Keratinocyte (primary cell): ENCODE measurements at regions not wholly inside any gene's neighbourhood (a gene's known extent, or its start where the extent isn't known, plus 50 kb on each side); places are given as distances from the start of the nearest gene placed in this dataset.

Experiments used
- DNase-seq: peaks from one replicate; pipeline ENCODE4 v3.0.0-alpha.2; 2011; ENCODE audit warnings: low read depth, missing footprints, low spot score
- FAIRE-seq: peaks from 2 replicates; lab custom pipeline; 2011; peaks lifted over from hg19 to GRCh38; lab: Jason Lieb, UNC
- H2AFZ ChIP-seq: 2 replicates; pipeline ENCODE4 v1.6.0; 2012; ENCODE audit warnings: low read length, control low read depth, inconsistent platforms; ENCODE audit not compliant: control insufficient read depth
- H3K27ac ChIP-seq: 2 replicates; pipeline ENCODE4 v1.5.1; 2011; ENCODE audit warnings: low read length; ENCODE audit not compliant: control insufficient read depth, insufficient read depth
- H3K27me3 ChIP-seq: 3 replicates; pipeline ENCODE4 v1.6.0; 2011; ENCODE audit warnings: low read length; ENCODE audit not compliant: control insufficient read depth, insufficient read depth; ENCODE audit errors: extremely low read depth
- H3K36me3 ChIP-seq, 2 experiments: 2 replicates in 1 of 2; 3 replicates in 1 of 2; pipeline ENCODE4 v1.5.1; 2011; ENCODE audit warnings: low read length in 2 of 2, mild to moderate bottlenecking in 1 of 2; ENCODE audit not compliant: control insufficient read depth in 2 of 2, insufficient read depth in 2 of 2; ENCODE audit errors: extremely low read depth in 1 of 2
- H3K4me1 ChIP-seq: 3 replicates; pipeline ENCODE4 v1.5.1; 2011; ENCODE audit warnings: low read length; ENCODE audit not compliant: control insufficient read depth, insufficient read depth; ENCODE audit errors: extremely low read depth
- H3K4me2 ChIP-seq: 3 replicates; pipeline ENCODE4 v1.6.0; 2011; ENCODE audit warnings: low read depth, low read length; ENCODE audit not compliant: control insufficient read depth, insufficient read depth; ENCODE audit errors: extremely low read depth
- H3K4me3 ChIP-seq, 3 experiments: fragments of 200-600 bp in 1 of 3; sonication (generic) in 1 of 3; 2 replicates in 2 of 3; 3 replicates in 1 of 3; pipeline ENCODE4 v1.5.1; 2011 to 2016; ENCODE audit warnings: low read length in 3 of 3, mild to moderate bottlenecking in 3 of 3, control low read depth in 2 of 3, inconsistent platforms in 1 of 3, low read depth in 1 of 3, mixed read lengths in 1 of 3, mixed run types in 1 of 3, moderate library complexity in 1 of 3; ENCODE audit not compliant: control insufficient read depth in 2 of 3, insufficient read depth in 2 of 3; ENCODE audit errors: extremely low read depth in 1 of 3
- H3K79me2 ChIP-seq: 2 replicates; pipeline ENCODE4 v1.6.0; 2012; ENCODE audit warnings: low read length; ENCODE audit not compliant: control insufficient read depth, insufficient read depth
- H3K9ac ChIP-seq: 3 replicates; pipeline ENCODE4 v1.6.0; 2011; ENCODE audit warnings: low read length; ENCODE audit not compliant: control insufficient read depth, insufficient read depth; ENCODE audit errors: extremely low read depth
- H3K9me1 ChIP-seq: 3 replicates; pipeline ENCODE4 v1.6.0; 2011; ENCODE audit warnings: low read length; ENCODE audit not compliant: control insufficient read depth, insufficient read depth; ENCODE audit errors: extremely low read depth
- H3K9me3 ChIP-seq: 2 replicates; pipeline ENCODE4 v1.5.1; 2012; ENCODE audit warnings: low read depth, low read length; ENCODE audit not compliant: control insufficient read depth
- H4K20me1 ChIP-seq: 3 replicates; pipeline ENCODE4 v1.6.0; 2011; ENCODE audit warnings: low read length; ENCODE audit not compliant: control insufficient read depth, insufficient read depth; ENCODE audit errors: extremely low read depth
- CTCF ChIP-seq, 3 experiments: IDR thresholded peaks in 1 of 3; conservative IDR thresholded peaks in 1 of 3; optimal IDR thresholded peaks in 1 of 3; 2 replicates in 2 of 3; 3 replicates in 1 of 3; pipeline versions ENCODE3 to v1.5.1; 2011; ENCODE audit warnings: low read length in 3 of 3, mild to moderate bottlenecking in 3 of 3, moderate library complexity in 2 of 3, control low read depth in 1 of 3, inconsistent platforms in 1 of 3; ENCODE audit not compliant: insufficient read depth in 2 of 3; ENCODE audit errors: extremely low read depth in 1 of 3
- EZH2 ChIP-seq: IDR thresholded peaks from one replicate; pipeline ENCODE4 v1.6.1; 2012; ENCODE audit warnings: inconsistent platforms, mild to moderate bottlenecking, low read length, moderate library complexity
- dilution Hi-C: fragments of 300-500 bp; cut with MboI; formaldehyde crosslinking; loops from one replicate; pipeline ENCODE4 v1.7.0; 2020; ENCODE audit warnings: low sequenced_read_pairs; ENCODE audit not compliant: extremely low pct_ligation_motif_present

DNA sequence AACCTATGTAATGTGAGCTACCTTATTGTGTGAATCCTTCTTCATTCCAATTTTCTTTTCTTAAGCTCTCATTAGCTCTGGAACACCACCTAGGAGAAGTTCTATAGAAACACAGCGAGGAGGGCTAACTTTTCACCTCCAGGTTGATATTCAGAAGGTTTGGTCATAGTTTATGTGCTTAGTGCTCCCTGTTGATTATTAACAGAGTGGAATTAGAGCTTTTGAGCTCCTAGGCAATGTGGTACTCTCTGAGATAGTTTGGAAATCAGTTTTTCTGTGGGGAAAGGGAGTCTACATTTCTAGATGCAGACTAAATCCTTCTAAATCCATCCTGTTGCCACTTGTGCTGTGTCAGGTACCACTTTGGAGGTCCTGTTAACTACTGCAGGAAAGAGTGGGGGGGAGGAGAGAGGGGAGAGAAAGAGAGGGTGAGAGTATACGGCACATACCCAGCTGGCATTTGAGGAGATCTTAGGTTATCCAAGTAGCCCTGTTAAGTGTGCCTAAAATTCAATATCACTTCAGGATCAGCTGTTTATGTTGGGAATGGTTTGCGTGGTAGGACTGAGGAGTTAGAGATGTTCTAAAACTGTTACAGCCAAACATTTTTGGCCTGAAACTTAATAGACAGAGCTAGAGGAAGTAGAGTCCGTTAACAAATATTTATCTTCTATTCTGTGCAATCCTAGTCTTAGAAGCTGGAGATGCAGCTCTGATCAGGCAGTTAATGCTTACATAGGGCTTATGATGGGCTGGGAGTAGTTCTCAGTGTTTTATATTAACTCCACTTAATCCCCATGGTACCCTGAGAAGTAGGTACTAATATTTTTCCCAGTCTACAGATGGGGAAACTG, 117.5 kb upstream of the PROK2 start:
- no peak overlapping the region for H3K27ac ChIP-seq
- TF ChIP-seq EZH2: no peak
- no peak for TF ChIP-seq CTCF (optimal IDR thresholded peaks at IDR 0.05 in 1 of 3, IDR thresholded peaks at IDR 0.05 in 1 of 3, conservative IDR thresholded peaks at IDR 0.05 in 1 of 3; ENCODE audit: extremely low read depth in 1 of 3, insufficient read depth in 2 of 3, low read length in 3 of 3)
- no peaks in the 10 kb centered on the region for H3K4me1 ChIP-seq
- FAIRE-seq (no peak), DNase-seq (no peak)
- no peaks in the 10 kb centered on the region for H3K9me3 ChIP-seq
- H3K36me3 ChIP-seq: no peaks in the 10 kb centered on the region
- dilution Hi-C loops: no loop called here
- H2AFZ ChIP-seq: no peak overlapping the region
- H3K4me2 ChIP-seq: no peak overlapping the region
- no peak overlapping the region for H3K4me3 ChIP-seq
- H3K9ac ChIP-seq: no peak overlapping the region
- no peaks in the 10 kb centered on the region for H4K20me1 ChIP-seq
- peaks cover 18% of the 10 kb centered on the region for H3K27me3 ChIP-seq
- H3K79me2 ChIP-seq: no peaks in the 10 kb centered on the region
- no peaks in the 10 kb centered on the region for H3K9me1 ChIP-seq

DNA sequence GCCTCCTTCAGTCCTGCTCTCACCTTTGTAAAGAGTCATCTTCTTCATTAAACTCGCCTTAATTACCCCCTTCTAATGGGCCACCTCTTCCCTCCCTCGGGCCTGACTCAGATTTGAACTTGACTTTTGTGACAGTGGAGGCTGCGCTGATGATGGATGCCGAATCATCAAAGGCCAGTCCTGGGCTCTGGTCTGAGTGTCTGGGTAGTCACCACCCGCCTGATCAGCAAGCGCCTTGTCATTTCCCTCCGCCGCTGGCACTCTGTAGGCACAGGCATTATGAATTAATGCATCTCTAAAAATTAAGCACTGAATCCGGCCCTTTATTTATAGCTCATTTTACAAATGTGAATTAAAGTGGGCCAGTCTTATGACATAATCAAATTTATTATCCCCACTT, 116.7 kb upstream of the PROK2 start:
- H3K27ac ChIP-seq: no peak overlapping the region
- no peak overlapping the region for H2AFZ ChIP-seq
- H3K9me3 ChIP-seq: no peaks in the 10 kb centered on the region
- TF ChIP-seq CTCF (optimal IDR thresholded peaks at IDR 0.05 in 1 of 3, IDR thresholded peaks at IDR 0.05 in 1 of 3, conservative IDR thresholded peaks at IDR 0.05 in 1 of 3; ENCODE audit: extremely low read depth in 1 of 3, insufficient read depth in 2 of 3, low read length in 3 of 3) (no peak), EZH2 (no peak)
- H3K27me3 ChIP-seq: peaks cover 18% of the 10 kb centered on the region
- FAIRE-seq (no peak), DNase-seq (no peak)
- H3K36me3 ChIP-seq: no peaks in the 10 kb centered on the region
- no peak overlapping the region for H3K4me3 ChIP-seq
- H3K9me1 ChIP-seq: no peaks in the 10 kb centered on the region
- dilution Hi-C loops: no loop called here
- no peaks in the 10 kb centered on the region for H3K79me2 ChIP-seq
- no peak overlapping the region for H3K9ac ChIP-seq
- H3K4me1 ChIP-seq: no peaks in the 10 kb centered on the region
- H3K4me2 ChIP-seq: no peak overlapping the region
- no peaks in the 10 kb centered on the region for H4K20me1 ChIP-seq
